ENCODE measurements at regions not wholly inside any gene's neighbourhood (a gene's known extent, or its start where the extent isn't known, plus 50 kb on each side); places are given as distances from the start of the nearest gene placed in this dataset.

- no peaks in the 10 kb centered on the region for H3K9me3 ChIP-seq (ENCODE audit: control insufficient read depth, insufficient read depth, low read length)
- DNase-seq (no peak), ATAC-seq (no peak)
- Mint-ChIP-seq H3K27ac (no peak overlapping the region), H3K4me3 (no peak overlapping the region), H3K27me3 (ENCODE audit: low read depth in 2 of 2) (no peaks in the 10 kb centered on the region), H3K4me1 (no peaks in the 10 kb centered on the region), H3K36me3 (no peaks in the 10 kb centered on the region), H3K9me3 (peaks cover 3% of the 10 kb centered on the region in 2 donors)
- intact Hi-C loops (cut with micrococcal nuclease): no loop called here
- no peak overlapping the region for H3K4me3 ChIP-seq (ENCODE audit: low read length)
- H3K4me1 ChIP-seq (ENCODE audit: control insufficient read depth, insufficient read depth, low read length): no peaks in the 10 kb centered on the region
- no peak for TF ChIP-seq CTCF (IDR thresholded peaks at IDR 0.05)
- 77% methylated on average over 3 of the region's 3 CpGs for WGBS (ENCODE audit: insufficient coverage)
- no peaks in the 10 kb centered on the region for H3K36me3 ChIP-seq (ENCODE audit: control insufficient read depth, insufficient read depth, low read length)
- H3K27me3 ChIP-seq (ENCODE audit: control insufficient read depth, insufficient read depth, low read length): no peaks in the 10 kb centered on the region
- H3K27ac ChIP-seq (ENCODE audit: low read length): no peak overlapping the region
Observed at GRCh38 chr14:87638196-87638595, 354.8 kb downstream of the GALC start.

GRCh38 chr14:87635442-87635841 lies 357.5 kb downstream of the GALC start:
- no peak overlapping the region for H3K27ac Mint-ChIP-seq
- H3K4me3 Mint-ChIP-seq: no peak overlapping the region
- no peak for ATAC-seq
- H3K27me3 ChIP-seq (ENCODE audit: control insufficient read depth, insufficient read depth, low read length): no peaks in the 10 kb centered on the region
- no peaks in the 10 kb centered on the region for H3K4me1 ChIP-seq (ENCODE audit: control insufficient read depth, insufficient read depth, low read length)
- WGBS (ENCODE audit: insufficient coverage): 75% methylated on average over 3 of the region's 3 CpGs
- no peak overlapping the region for H3K27ac ChIP-seq (ENCODE audit: low read length)
- peaks cover 3% of the 10 kb centered on the region in 2 donors for H3K9me3 Mint-ChIP-seq
- TF ChIP-seq CTCF (IDR thresholded peaks at IDR 0.05): no peak
- no peaks in the 10 kb centered on the region for H3K27me3 Mint-ChIP-seq (ENCODE audit: low read depth in 2 of 2)
- no peaks in the 10 kb centered on the region for H3K36me3 ChIP-seq (ENCODE audit: control insufficient read depth, insufficient read depth, low read length)
- DNase-seq: no peak
- H3K36me3 Mint-ChIP-seq: no peaks in the 10 kb centered on the region
- H3K4me1 Mint-ChIP-seq: no peaks in the 10 kb centered on the region
- no peak overlapping the region for H3K4me3 ChIP-seq (ENCODE audit: low read length)
- H3K9me3 ChIP-seq (ENCODE audit: control insufficient read depth, insufficient read depth, low read length): no peaks in the 10 kb centered on the region
- intact Hi-C loops (cut with micrococcal nuclease): no loop called here

- Mint-ChIP-seq H3K4me3 (no peak overlapping the region), H3K36me3 (no peaks in the 10 kb centered on the region), H3K4me1 (no peaks in the 10 kb centered on the region), H3K27me3 (ENCODE audit: low read depth in 2 of 2) (no peaks in the 10 kb centered on the region), H3K27ac (no peak overlapping the region), H3K9me3 (peaks cover 0 to 2% of the 10 kb centered on the region in 2 donors)
- no peaks in the 10 kb centered on the region for H3K36me3 ChIP-seq (ENCODE audit: control insufficient read depth, insufficient read depth, low read length)
- no peaks in the 10 kb centered on the region for H3K4me1 ChIP-seq (ENCODE audit: control insufficient read depth, insufficient read depth, low read length)
- DNase-seq (no peak), ATAC-seq (no peak)
- no peak overlapping the region for H3K27ac ChIP-seq (ENCODE audit: low read length)
- intact Hi-C loops (cut with micrococcal nuclease): no loop called here
- H3K27me3 ChIP-seq (ENCODE audit: control insufficient read depth, insufficient read depth, low read length): no peaks in the 10 kb centered on the region
- H3K4me3 ChIP-seq (ENCODE audit: low read length): no peak overlapping the region
- 97% methylated on average over 4 of the region's 4 CpGs for WGBS (ENCODE audit: insufficient coverage)
- no peaks in the 10 kb centered on the region for H3K9me3 ChIP-seq (ENCODE audit: control insufficient read depth, insufficient read depth, low read length)
- no peak for TF ChIP-seq CTCF (IDR thresholded peaks at IDR 0.05)
Observed at GRCh38 chr14:87632796-87633195, 360.2 kb downstream of the GALC start.

- no peaks in the 10 kb centered on the region for H3K27me3 ChIP-seq (ENCODE audit: control insufficient read depth, insufficient read depth, low read length)
- H3K36me3 Mint-ChIP-seq: no peaks in the 10 kb centered on the region
- WGBS (ENCODE audit: insufficient coverage): 6% methylated on average over 4 of the region's 4 CpGs
- intact Hi-C loops (cut with micrococcal nuclease): no loop called here
- no peak overlapping the region for H3K27ac Mint-ChIP-seq
- H3K9me3 ChIP-seq (ENCODE audit: control insufficient read depth, insufficient read depth, low read length): no peaks in the 10 kb centered on the region
- no peak overlapping the region for H3K4me3 Mint-ChIP-seq
- ATAC-seq (no peak), DNase-seq (no peak)
- no peak overlapping the region for H3K4me3 ChIP-seq (ENCODE audit: low read length)
- H3K27me3 Mint-ChIP-seq (ENCODE audit: low read depth in 2 of 2): no peaks in the 10 kb centered on the region
- no peaks in the 10 kb centered on the region for H3K4me1 ChIP-seq (ENCODE audit: control insufficient read depth, insufficient read depth, low read length)
- peaks cover 2 to 5% of the 10 kb centered on the region in 2 donors for H3K9me3 Mint-ChIP-seq
- no peak overlapping the region for H3K27ac ChIP-seq (ENCODE audit: low read length)
- no peak for TF ChIP-seq CTCF (IDR thresholded peaks at IDR 0.05)
- no peaks in the 10 kb centered on the region for H3K4me1 Mint-ChIP-seq
- no peaks in the 10 kb centered on the region for H3K36me3 ChIP-seq (ENCODE audit: control insufficient read depth, insufficient read depth, low read length)
Observed at GRCh38 chr14:87630846-87631245, 362.1 kb downstream of the GALC start.
